ENCODE measurements at regions not wholly inside any gene's neighbourhood (a gene's known extent, or its start where the extent isn't known, plus 50 kb on each side); places are given as distances from the start of the nearest gene placed in this dataset.

DNA sequence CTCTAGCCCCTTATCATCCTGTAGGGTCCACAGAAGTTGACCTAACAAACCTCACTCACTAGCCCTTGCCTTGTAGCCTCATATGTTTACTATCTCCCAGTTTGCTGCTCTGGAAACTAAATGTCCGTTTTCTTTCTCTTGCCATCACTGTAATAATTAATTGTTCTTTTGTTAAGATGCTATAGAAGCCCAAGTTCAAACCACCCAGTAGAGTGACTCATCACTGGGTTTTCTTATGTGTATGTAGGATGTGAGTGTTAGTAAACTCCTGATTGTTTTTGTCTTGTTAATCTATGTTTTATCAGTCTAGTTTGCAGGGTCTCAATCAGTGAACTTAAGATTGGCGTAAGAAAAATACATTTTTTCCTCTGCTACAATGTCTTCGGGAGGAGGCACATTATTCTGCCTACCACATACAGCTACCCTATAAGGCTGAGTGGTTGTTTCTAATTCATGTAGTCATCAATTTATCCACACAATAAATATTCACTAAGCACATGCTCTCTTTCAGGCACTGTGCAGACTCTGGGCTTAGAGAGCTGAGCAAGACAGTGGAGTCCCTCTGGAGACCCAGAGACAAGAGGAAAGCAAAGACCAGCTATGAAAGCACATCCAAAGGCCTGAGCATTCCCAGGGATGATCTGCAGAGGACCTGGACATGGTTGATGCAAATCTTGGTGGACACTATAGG is 474.1 kb upstream of the AKR1E2 start:
- Histone ChIP-seq H3K27ac (no peak overlapping the region), H3K4me3 (no peak overlapping the region), H3K4me1 (ENCODE audit: insufficient read depth) (no peaks in the 10 kb centered on the region), H3K36me3 (no peaks in the 10 kb centered on the region), H3K9me3 (no peaks in the 10 kb centered on the region), H3K27me3 (no peaks in the 10 kb centered on the region)
- intact Hi-C loops (cut with DNase I), result no loop called here
- no peak for DNase-seq
- TF ChIP-seq POLR2A (IDR thresholded peaks at IDR 0.05) (no peak), EP300 (IDR thresholded peaks at IDR 0.05) (no peak)
- TF ChIP-seq, protein P1, sequence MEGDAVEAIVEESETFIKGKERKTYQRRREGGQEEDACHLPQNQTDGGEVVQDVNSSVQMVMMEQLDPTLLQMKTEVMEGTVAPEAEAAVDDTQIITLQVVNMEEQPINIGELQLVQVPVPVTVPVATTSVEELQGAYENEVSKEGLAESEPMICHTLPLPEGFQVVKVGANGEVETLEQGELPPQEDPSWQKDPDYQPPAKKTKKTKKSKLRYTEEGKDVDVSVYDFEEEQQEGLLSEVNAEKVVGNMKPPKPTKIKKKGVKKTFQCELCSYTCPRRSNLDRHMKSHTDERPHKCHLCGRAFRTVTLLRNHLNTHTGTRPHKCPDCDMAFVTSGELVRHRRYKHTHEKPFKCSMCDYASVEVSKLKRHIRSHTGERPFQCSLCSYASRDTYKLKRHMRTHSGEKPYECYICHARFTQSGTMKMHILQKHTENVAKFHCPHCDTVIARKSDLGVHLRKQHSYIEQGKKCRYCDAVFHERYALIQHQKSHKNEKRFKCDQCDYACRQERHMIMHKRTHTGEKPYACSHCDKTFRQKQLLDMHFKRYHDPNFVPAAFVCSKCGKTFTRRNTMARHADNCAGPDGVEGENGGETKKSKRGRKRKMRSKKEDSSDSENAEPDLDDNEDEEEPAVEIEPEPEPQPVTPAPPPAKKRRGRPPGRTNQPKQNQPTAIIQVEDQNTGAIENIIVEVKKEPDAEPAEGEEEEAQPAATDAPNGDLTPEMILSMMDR (IDR thresholded peaks at IDR 0.05), result no peak
- WGBS, 3 donors, result 77 to 88% (median 80%) methylated on average over 3 of the region's 3 CpGs

DNA sequence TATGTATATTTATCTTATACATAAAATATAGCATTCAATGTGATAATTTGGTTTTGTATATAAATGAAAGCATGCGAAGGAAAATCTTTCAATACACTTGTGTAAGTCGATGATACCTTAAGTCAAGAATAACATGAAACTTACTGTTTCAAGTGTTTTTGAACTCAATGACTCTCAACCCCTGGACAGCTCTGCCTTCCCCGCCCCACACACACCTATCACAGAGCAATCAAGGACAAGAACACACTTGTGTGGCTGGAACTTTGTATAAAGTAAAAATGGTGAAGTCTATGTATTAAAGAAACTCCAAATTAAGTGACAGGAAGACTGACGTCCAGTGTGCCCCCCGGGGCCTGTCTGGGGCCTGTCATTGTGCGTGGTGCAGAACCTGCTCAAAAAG is 478.6 kb upstream of the AKR1E2 start:
- H3K4me3 ChIP-seq, result no peak overlapping the region
- no peaks in the 10 kb centered on the region for H3K27me3 ChIP-seq
- intact Hi-C loops (cut with DNase I), result no loop called here
- no peak for DNase-seq
- 88% methylated on average over 6 of the region's 6 CpGs for WGBS, 3 donors
- TF ChIP-seq EP300 (IDR thresholded peaks at IDR 0.05) (no peak), POLR2A (IDR thresholded peaks at IDR 0.05) (no peak)
- TF ChIP-seq, protein P1 (IDR thresholded peaks at IDR 0.05), result no peak
- no peaks in the 10 kb centered on the region for H3K36me3 ChIP-seq
- no peaks in the 10 kb centered on the region for H3K9me3 ChIP-seq
- no peak overlapping the region for H3K27ac ChIP-seq
- peaks cover 1% of the 10 kb centered on the region for H3K4me1 ChIP-seq (ENCODE audit: insufficient read depth)

DNA sequence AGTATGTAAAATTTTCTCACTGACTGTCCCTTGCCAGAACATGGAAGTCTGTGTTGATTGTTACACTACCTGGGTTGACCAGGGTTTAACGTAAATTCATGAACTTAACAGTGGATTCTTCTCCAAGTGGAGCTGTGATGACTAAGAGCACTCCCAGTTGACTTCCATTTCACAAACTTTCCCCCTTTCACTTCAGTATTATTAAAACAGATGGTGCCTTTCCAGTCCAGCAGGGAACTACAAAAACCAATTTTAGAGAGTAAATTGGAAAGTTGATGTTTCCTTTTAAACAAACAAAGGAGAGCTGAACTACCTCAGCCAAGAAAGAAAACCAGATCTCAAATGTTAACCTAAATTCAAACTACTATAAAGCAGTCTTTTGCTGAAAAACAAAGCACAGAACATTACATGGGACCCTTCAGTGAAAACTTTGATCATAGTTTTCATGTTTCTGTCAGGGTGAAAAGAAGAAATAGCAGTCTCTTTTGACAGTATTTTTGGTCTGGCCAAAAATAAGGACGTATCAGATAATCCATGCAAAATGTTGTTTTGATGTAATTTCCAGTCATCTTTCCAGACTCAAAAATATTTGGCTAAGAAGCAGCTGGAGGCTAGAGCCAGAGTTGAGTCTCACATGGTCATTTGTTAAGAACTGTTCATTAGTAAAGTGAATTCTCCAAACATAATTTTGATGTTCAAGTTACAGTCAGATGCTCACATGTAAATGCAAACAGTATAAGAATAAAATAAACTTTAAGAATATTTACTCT is 479.9 kb upstream of the AKR1E2 start:
- H3K9me3 ChIP-seq, result no peaks in the 10 kb centered on the region
- peaks cover 1% of the 10 kb centered on the region for H3K4me1 ChIP-seq (ENCODE audit: insufficient read depth)
- DNase-seq, result no peak
- H3K27ac ChIP-seq, result no peak overlapping the region
- intact Hi-C loops (cut with DNase I), result no loop called here
- TF ChIP-seq EP300 (IDR thresholded peaks at IDR 0.05), result no peak
- TF ChIP-seq POLR2A (IDR thresholded peaks at IDR 0.05), result no peak
- TF ChIP-seq, protein P1 (IDR thresholded peaks at IDR 0.05), result no peak
- H3K27me3 ChIP-seq, result no peaks in the 10 kb centered on the region
- WGBS, 3 donors, result 25 to 31% (median 28%) methylated on average over 2 of the region's 2 CpGs
- no peak overlapping the region for H3K4me3 ChIP-seq
- H3K36me3 ChIP-seq, result no peaks in the 10 kb centered on the region

DNA sequence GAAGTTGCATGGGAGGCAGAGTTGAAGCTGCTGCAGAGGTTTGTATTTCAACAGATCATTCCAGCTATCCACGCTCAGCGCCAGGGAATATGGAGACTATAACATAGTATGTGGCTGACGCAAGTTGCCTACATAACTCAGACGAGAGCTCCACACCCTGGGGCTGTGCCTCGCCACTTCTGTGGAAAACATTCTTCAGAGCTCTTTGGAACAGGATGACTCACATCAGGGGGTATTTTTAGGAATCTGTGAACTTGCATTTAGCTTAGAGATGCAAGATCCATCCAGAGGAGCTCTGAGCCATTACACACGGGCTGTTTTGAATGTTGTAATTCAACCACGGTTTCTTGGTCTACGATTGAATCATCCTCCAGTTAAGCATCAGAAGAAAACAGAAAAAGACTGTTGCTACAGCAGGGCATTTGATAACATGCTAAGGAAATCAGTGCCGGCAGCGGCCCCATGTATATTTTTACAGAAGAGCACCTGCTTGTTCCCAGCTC is 481.5 kb upstream of the AKR1E2 start:
- Histone ChIP-seq H3K9me3 (no peaks in the 10 kb centered on the region), H3K4me3 (no peak overlapping the region), H3K36me3 (no peaks in the 10 kb centered on the region), H3K4me1 (ENCODE audit: insufficient read depth) (peaks cover 1% of the 10 kb centered on the region), H3K27me3 (no peaks in the 10 kb centered on the region), H3K27ac (no peak overlapping the region)
- intact Hi-C loops (cut with DNase I), result no loop called here
- TF ChIP-seq POLR2A (IDR thresholded peaks at IDR 0.05) (no peak), EP300 (IDR thresholded peaks at IDR 0.05) (no peak)
- TF ChIP-seq, protein P1 (IDR thresholded peaks at IDR 0.05), result no peak
- peak in 4 of 5 donors; percentile 20 to 42 (median 32) for DNase-seq
- 50 to 65% (median 52%) methylated on average over 10 of the region's 10 CpGs for WGBS, 3 donors
